K562 (cell line): ENCODE measurements at regions not wholly inside any gene's neighbourhood (a gene's known extent, or its start where the extent isn't known, plus 50 kb on each side); places are given as distances from the start of the nearest gene placed in this dataset.

ENCODE experiments used
- ADNP ChIP-seq: fragments of 200-800 bp; sonication (Bioruptor generic); IDR thresholded peaks from 2 replicates; pipeline ENCODE4 v1.6.1; 2016; ENCODE audit warnings: missing genetic modification characterization, missing compliant biosample characterization
- CTCF ChIP-seq, 3 experiments: IDR thresholded peaks in 2 of 3; conservative IDR thresholded peaks in 1 of 3; 2 replicates each; pipeline ENCODE4 v1.5.1; 2011 to 2012; ENCODE audit warnings: low read length in 3 of 3, mild to moderate bottlenecking in 3 of 3, control low read depth in 2 of 3, improper control_type of control experiment in 1 of 3, inconsistent platforms in 1 of 3, low read depth in 1 of 3, mixed read lengths in 1 of 3, moderate library complexity in 1 of 3; ENCODE audit not compliant: insufficient read depth in 2 of 3
- EGR1 ChIP-seq: fragments of 450-650 bp; conservative IDR thresholded peaks from 2 replicates; pipeline ENCODE4 v1.6.1; 2017; ENCODE audit warnings: mild to moderate bottlenecking
- FOXK2 ChIP-seq, 2 experiments: fragments of 450-650 bp; IDR thresholded peaks in 1 of 2; conservative IDR thresholded peaks in 1 of 2; 2 replicates each; pipeline ENCODE4 v1.6.1; 2016; ENCODE audit warnings: low read depth in 2 of 2, mild to moderate bottlenecking in 1 of 2
- MCM3 ChIP-seq: fragments of 450-650 bp; IDR thresholded peaks from 2 replicates; pipeline ENCODE4 v1.6.1; 2016
- MXI1 ChIP-seq: IDR thresholded peaks from 2 replicates; pipeline ENCODE4 v1.6.1; 2011; ENCODE audit warnings: low read depth, mild to moderate bottlenecking, improper control_type of control experiment, low read length
- SP1 ChIP-seq: sonication (generic); formaldehyde crosslinking; IDR thresholded peaks from 2 replicates; pipeline ENCODE4 v1.8.1; 2022; ENCODE audit warnings: mild to moderate bottlenecking, missing genetic modification reagents
- TFE3 ChIP-seq: fragments of 450-650 bp; formaldehyde crosslinking; IDR thresholded peaks from 2 replicates; pipeline ENCODE4 v1.4.0; 2020; ENCODE audit warnings: mild to moderate bottlenecking, mixed read lengths
- ZBTB7A ChIP-seq: IDR thresholded peaks from 2 replicates; pipeline ENCODE4 v1.6.1; 2011; ENCODE audit warnings: low read depth, mild to moderate bottlenecking, low read length, moderate library complexity, borderline replicate concordance; ENCODE audit not compliant: control insufficient read depth
- ZNF398 ChIP-seq: fragments of 250-450 bp; sonication (Bioruptor Pico); IDR thresholded peaks from 2 replicates; pipeline ENCODE4 v1.8.0; 2021; ENCODE audit warnings: moderate library complexity, mild to moderate bottlenecking, inconsistent platforms
- ZNF778 ChIP-seq: fragments of 450-650 bp; formaldehyde crosslinking; IDR thresholded peaks from 2 replicates; pipeline ENCODE4 v1.4.0; 2020; ENCODE audit warnings: mild to moderate bottlenecking, moderate library complexity
- TF ChIP-seq, protein P1 (sequence below): sonication (generic); formaldehyde crosslinking; IDR thresholded peaks from 2 replicates; pipeline ENCODE4 v1.9.0; 2022; ENCODE audit warnings: mild to moderate bottlenecking, missing genetic modification reagents

GRCh38 chr11:82250047-82250446 lies 483.6 kb downstream of the FAM181B start:
- TF ChIP-seq CTCF (IDR thresholded peaks at IDR 0.05 in 2 of 3, conservative IDR thresholded peaks at IDR 0.05 in 1 of 3; ENCODE audit: insufficient read depth in 2 of 3, low read depth in 1 of 3, low read length in 3 of 3) (no peak), SP1 (CRISPR knock-in tag) (no peak), ZNF398 (no peak), FOXK2 (conservative IDR thresholded peaks at IDR 0.05 in 1 of 2, IDR thresholded peaks at IDR 0.05 in 1 of 2; ENCODE audit: low read depth in 2 of 2) (no peak), MCM3 (no peak), ADNP (tag) (no peak), TFE3 (no peak), EGR1 (no peak), ZBTB7A (no peak), ZNF778 (no peak), MXI1 (no peak)
- TF ChIP-seq, protein P1, sequence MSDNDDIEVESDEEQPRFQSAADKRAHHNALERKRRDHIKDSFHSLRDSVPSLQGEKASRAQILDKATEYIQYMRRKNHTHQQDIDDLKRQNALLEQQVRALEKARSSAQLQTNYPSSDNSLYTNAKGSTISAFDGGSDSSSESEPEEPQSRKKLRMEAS (CRISPR knock-in tag), result no peak
